HG03196 (cell line): ENCODE measurements at regions not wholly inside any gene's neighbourhood (a gene's known extent, or its start where the extent isn't known, plus 50 kb on each side); places are given as distances from the start of the nearest gene placed in this dataset.
"Not testable (repeated sequence)": the region's sequence is repeated elsewhere in the genome, so short reads cannot be mapped to it uniquely, and the experiment has no call there.

Source experiments
- ATAC-seq: cut with Tn5 transposase; IDR thresholded peaks from one replicate; pipeline ENCODE4 v1.9.1; 2021; ENCODE audit not compliant: unreplicated experiment

GRCh38 chr1:25134801-25135461 lies 97.4 kb downstream of the SYF2 start:
- no peak for ATAC-seq

GRCh38 chr1:25134307-25134706 lies 98.0 kb downstream of the SYF2 start:
- ATAC-seq: no peak

DNA sequence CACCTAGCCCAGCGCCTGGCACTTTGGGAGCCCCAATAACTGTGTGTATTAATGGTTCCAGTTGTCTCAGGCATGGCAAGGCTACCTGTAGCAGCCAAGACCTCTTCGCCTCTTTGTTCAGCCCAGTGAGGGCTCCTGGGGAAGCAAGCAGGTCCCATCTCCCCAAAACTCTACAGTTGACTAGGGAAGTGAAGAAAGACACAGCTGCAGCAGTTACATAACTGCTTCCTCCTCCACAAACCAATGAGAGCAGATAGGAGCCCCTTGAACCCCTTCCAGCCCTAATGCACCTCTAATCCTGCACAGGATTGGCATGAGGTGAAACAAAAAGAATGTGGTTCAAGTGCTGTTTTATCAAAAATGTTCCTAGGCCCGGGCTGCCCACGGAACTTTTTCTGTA lies 100.5 kb downstream of the SYF2 start:
- no peak for ATAC-seq

DNA sequence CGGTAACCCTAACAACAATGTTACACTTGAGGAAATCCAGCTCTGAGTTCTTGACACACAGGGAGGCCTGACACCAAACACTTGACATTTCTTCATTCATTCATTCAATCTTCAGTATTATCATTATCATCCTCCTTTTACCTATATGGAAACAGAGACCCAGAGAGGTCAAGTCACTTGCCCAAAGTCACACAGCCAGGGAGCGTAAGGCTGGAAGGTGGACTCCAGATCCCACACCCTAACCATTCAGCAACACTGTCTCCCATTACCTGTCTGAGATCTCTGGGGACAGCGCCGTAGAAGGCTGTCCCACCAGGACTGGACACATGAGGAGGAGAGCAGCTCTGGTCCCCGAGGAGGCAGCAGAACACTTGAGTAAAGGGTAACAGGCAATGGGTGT lies 101.4 kb downstream of the SYF2 start:
- ATAC-seq: no peak

DNA sequence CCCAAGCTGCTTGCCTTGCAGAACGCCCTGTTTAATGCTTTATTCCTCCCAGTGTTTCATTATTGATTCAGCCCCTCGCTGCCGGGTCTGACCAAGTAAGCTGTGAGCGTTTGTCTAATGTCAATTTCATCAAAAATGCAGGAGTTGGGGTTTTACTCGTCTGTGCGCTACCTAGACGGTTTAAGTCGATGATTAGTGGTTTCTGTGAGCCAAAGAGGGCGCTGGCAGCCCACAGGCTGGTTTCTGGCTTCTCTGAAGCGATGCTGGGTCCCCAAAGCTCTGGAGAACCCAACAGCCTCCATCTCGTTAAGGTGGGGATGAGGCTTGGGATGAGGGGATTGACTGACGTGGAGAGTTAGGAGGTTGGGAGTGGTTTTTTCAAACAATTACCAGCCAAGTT lies 102.9 kb downstream of the SYF2 start:
- no peak for ATAC-seq

GRCh38 chr1:25128121-25128621 lies 104.1 kb downstream of the SYF2 start:
- no peak for ATAC-seq

GRCh38 chr1:25126562-25126961 lies 105.7 kb downstream of the SYF2 start:
- ATAC-seq: no peak

- ATAC-seq: no peak
These were observed 108.8 kb downstream of the SYF2 start for GRCh38 chr1:25123551-25123950.

GRCh38 chr1:25122747-25123146 lies 109.6 kb downstream of the SYF2 start:
- no peak for ATAC-seq

DNA sequence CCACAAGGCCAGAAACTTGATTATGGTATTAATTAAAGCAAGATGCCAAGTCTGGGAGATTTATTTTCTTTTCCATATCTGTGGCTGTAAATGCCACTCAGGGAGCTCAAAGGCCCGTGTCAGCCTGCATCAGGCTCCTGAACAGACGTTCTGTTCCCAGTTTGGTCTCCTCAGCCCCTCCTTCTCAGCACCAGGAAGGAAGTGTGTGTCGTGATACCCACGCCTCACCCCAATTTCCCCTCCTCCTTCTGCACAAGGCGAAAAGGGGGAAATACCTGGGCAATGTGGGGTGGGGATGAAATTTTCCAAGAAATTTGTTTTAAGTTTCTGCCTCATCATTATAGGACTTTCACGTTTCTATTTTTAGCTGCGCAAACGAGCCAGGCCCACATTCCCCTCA lies 112.0 kb downstream of the SYF2 start:
- ATAC-seq: no peak

GRCh38 chr1:25118546-25118945 lies 113.8 kb downstream of the SYF2 start:
- ATAC-seq: no peak

- ATAC-seq: no peak
These were observed 115.0 kb downstream of the SYF2 start for GRCh38 chr1:25117233-25117823.

DNA sequence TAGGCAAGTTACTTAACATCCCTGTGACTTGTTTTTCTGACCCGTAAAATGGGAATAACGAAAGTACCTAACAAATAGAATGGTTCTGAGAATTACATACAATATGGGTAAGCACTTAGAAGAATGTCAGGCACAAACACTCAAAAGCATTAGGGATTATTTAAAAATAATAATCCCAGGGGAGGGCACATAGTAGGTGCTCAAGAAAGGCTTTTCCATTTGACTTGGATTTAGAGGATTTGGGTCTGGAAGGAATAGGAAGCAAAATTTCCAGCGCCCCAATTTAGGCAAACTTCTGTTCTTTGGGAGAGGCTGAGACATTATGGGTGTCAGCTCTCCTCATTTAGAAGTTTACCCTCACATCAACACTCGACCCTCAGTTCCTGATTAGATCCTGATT lies 115.5 kb downstream of the SYF2 start:
- no peak for ATAC-seq

- ATAC-seq: not testable (repeated sequence)
These were observed 116.2 kb downstream of the SYF2 start for GRCh38 chr1:25116117-25116516.

DNA sequence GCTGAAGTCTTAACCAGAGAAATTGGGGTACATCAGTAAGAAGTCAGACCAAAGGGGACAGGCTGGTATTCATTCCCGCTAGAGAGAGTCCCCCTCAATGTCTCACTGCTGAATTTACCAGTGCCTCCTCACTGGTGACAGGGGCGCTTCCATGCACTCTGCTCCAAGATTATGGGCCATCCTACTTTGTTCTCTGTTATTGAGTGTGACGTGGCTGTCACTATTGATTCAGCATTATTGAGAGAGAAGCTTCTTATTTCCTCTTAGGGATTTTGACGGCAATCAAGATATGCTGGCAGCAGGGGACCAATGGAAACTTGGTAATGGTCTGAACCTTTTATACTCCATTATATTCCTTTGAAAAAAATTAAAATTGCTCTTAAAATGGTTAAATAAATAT lies 118.6 kb downstream of the SYF2 start:
- no peak for ATAC-seq

GRCh38 chr1:25113086-25113485 lies 119.2 kb downstream of the SYF2 start:
- no peak for ATAC-seq

DNA sequence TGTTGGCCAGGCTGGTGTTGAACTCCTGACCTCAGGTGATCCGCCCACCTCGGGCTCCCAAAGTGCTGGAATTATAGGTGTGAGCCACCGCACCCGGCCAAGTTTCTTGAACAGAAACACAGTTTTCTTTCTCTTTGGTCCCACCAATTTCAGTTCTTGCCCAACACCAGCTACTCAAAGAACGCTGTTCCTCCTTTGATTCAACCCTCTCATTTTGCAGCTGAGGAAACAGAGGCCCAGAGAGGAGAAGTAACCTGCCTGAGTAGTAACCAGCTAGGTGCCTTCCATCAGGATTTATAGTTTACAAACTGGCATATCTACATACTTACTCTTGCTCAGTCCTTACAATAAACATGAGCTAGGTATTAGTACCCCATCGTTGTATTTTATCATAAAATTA lies 119.9 kb downstream of the SYF2 start:
- ATAC-seq: no peak

DNA sequence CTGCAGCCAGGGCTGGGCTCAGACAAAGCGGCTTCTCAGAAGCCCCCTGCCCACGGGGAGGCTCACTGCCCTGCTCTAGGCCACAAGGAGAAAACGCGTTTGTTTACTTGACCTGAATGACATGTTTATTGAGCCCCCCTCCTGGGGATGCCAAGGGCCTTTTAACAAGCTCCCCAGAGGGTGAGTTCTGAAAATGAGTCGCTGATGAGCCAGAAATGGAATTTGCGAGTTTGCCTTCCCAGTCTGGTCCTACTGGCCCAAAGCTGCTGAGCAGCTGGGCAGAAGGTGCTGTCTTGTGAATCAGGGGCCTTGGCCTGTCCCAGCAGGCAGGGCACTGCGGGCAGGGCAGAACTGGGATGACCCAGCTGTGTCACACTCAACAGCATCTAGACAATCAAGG lies 120.6 kb downstream of the SYF2 start:
- ATAC-seq: no peak

DNA sequence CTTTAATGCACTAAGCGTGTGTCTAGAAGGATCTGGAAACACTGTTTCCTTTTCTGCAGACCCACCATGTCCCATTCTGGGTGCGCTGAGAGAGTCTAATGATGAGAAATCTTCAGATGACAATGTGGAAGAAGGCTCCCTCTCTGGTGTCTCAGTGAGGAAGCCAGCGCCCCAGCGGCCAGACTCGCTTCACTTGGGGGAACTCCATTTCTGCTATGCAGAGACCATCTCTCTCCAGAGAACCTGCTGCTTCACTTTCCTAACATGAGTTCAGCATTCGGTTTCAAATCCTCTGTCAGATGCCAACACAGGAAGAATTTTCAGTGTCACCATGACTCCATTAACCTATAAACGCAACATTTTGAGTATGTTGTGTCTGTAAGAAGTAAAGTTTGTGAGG lies 121.8 kb downstream of the SYF2 start:
- no peak for ATAC-seq

GRCh38 chr1:25110036-25110435 lies 122.3 kb downstream of the SYF2 start:
- ATAC-seq: no peak

DNA sequence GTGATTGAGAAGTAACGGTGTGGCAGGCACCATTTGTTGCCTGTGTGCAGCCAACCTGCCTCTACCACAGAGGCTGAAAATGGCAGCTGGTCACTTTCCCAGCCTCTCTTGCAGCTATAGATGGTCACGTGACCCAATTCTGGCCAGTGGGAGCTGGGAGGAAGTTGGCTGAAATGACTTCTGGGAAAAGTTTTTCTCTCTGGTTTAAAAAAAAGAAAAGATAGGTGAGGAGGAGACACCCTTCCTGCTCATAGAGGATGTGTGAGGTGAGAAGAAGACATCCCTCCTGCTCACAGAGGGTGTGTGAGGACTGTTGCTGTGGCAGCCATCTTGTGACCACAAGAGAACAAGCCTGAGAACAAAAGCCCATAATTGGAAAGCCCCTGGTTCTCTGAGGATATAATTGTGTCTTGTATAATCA lies 122.8 kb downstream of the SYF2 start:
- ATAC-seq: no peak

- no peak for ATAC-seq
These were observed 124.7 kb downstream of the SYF2 start for GRCh38 chr1:25107643-25108010.
